NCI-H187 treated with DMSO at 0.1 percent for 48 hours (cell line): ENCODE measurements at regions not wholly inside any gene's neighbourhood (a gene's known extent, or its start where the extent isn't known, plus 50 kb on each side); places are given as distances from the start of the nearest gene placed in this dataset.
A peak's percentile ranks its signal among the peaks of the same experiment; 100 is the strongest.

Experiments used
- DNase-seq: peaks from one replicate; lab custom pipeline; 2025; lab: John Stamatoyannopoulos, UW

GRCh38 chr12:14280921-14281320 is 84.6 kb upstream of the ATF7IP start:
- DNase-seq = no peak

GRCh38 chr12:14281539-14281938 is 83.9 kb upstream of the ATF7IP start:
- DNase-seq = no peak

- peak; percentile 71 for DNase-seq
These were observed 81.9 kb upstream of the ATF7IP start for GRCh38 chr12:14283489-14284144.

GRCh38 chr12:14284184-14284722 is 81.2 kb upstream of the ATF7IP start:
- DNase-seq = no peak

- DNase-seq = no peak
These were observed 75.9 kb upstream of the ATF7IP start for GRCh38 chr12:14289601-14290000.

- DNase-seq = no peak
These were observed 74.5 kb upstream of the ATF7IP start for GRCh38 chr12:14290951-14291350.

GRCh38 chr12:14303661-14304155 is 61.8 kb upstream of the ATF7IP start:
- no peak for DNase-seq

- no peak for DNase-seq
These were observed 58.5 kb upstream of the ATF7IP start for GRCh38 chr12:14307004-14307403.

GRCh38 chr12:14308516-14308915 is 57.0 kb upstream of the ATF7IP start:
- DNase-seq = no peak

GRCh38 chr12:14310866-14311265 is 54.6 kb upstream of the ATF7IP start:
- no peak for DNase-seq

- no peak for DNase-seq
These were observed 51.9 kb upstream of the ATF7IP start for GRCh38 chr12:14313379-14314138.

GRCh38 chr12:14314801-14315200 is 50.7 kb upstream of the ATF7IP start:
- no peak for DNase-seq

GRCh38 chr12:14315501-14315900 is 50.0 kb upstream of the ATF7IP start:
- DNase-seq = no peak
